Stimulated activated naive CD8-positive, alpha-beta T cell treated with anti-CD3 and anti-CD28 coated beads, Interleukin-15, Interleukin-2, amounts not matched to agents 100 ng/mL and 50 ng/mL, for 24 hours (primary cell): ENCODE measurements at regions not wholly inside any gene's neighbourhood (a gene's known extent, or its start where the extent isn't known, plus 50 kb on each side); places are given as distances from the start of the nearest gene placed in this dataset.
A peak's percentile ranks its signal among the peaks of the same experiment; 100 is the strongest.

Experiments
- H3K27ac Mint-ChIP-seq: one replicate; pipeline ENCODE4 v1.8.0; 2021; ENCODE audit warnings: mild to moderate bottlenecking, mixed read lengths
- H3K27me3 Mint-ChIP-seq: one replicate; pipeline ENCODE4 v1.8.0; 2021; ENCODE audit warnings: mixed read lengths
- H3K36me3 Mint-ChIP-seq: one replicate; pipeline ENCODE4 v1.8.0; 2021; ENCODE audit warnings: low read depth, mixed read lengths
- H3K4me1 Mint-ChIP-seq: one replicate; pipeline ENCODE4 v1.8.0; 2021; ENCODE audit warnings: low read depth, mixed read lengths
- H3K4me3 Mint-ChIP-seq: one replicate; pipeline ENCODE4 v1.8.0; 2021; ENCODE audit warnings: mild to moderate bottlenecking, mixed read lengths
- H3K9me3 Mint-ChIP-seq: one replicate; pipeline ENCODE4 v1.8.0; 2021; ENCODE audit warnings: mixed read lengths

- Mint-ChIP-seq H3K27me3 (no peaks in the 10 kb centered on the region), H3K9me3 (no peaks in the 10 kb centered on the region), H3K4me3 (no peak overlapping the region), H3K27ac (no peak overlapping the region), H3K4me1 (peaks cover 9% of the 10 kb centered on the region), H3K36me3 (no peaks in the 10 kb centered on the region)
Observed at GRCh38 chr2:126748188-126748760, 92.3 kb downstream of the GYPC start.

DNA sequence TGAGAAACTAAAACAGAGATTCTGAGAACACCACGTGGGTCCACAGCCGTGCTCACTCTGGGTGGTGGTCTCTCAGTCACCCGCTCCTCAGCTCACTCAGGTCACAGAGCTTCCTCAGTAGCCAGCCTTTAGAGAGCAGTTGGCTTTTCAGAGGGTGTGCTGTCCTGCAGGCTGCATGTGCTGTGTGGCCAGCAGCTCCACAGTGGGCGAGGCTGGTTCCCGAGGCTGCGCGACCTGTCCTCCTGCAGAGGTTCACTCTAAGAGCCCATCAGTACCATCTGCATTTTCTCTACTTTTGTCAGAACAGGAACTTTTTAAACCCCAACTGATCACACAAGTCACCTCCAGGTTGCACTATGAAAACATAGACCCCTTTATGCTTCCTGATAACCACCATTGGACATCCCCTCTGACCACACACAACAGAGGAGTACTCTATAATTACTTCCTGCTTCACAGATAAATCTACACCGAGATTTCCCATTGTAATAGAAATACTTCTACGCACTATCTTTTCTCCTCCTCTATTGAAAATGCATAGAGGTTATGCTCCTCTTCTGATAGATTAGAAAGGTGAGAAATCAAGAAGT lies 93.1 kb downstream of the GYPC start:
- Mint-ChIP-seq H3K9me3 (no peaks in the 10 kb centered on the region), H3K27ac (no peak overlapping the region), H3K36me3 (no peaks in the 10 kb centered on the region), H3K4me1 (peaks cover 9% of the 10 kb centered on the region), H3K27me3 (no peaks in the 10 kb centered on the region), H3K4me3 (no peak overlapping the region)

- Mint-ChIP-seq H3K9me3 (no peaks in the 10 kb centered on the region), H3K27me3 (no peaks in the 10 kb centered on the region), H3K4me1 (peaks cover 11% of the 10 kb centered on the region), H3K4me3 (no peak overlapping the region), H3K27ac (no peak overlapping the region), H3K36me3 (no peaks in the 10 kb centered on the region)
Observed at GRCh38 chr2:126749537-126749936, 93.6 kb downstream of the GYPC start.

DNA sequence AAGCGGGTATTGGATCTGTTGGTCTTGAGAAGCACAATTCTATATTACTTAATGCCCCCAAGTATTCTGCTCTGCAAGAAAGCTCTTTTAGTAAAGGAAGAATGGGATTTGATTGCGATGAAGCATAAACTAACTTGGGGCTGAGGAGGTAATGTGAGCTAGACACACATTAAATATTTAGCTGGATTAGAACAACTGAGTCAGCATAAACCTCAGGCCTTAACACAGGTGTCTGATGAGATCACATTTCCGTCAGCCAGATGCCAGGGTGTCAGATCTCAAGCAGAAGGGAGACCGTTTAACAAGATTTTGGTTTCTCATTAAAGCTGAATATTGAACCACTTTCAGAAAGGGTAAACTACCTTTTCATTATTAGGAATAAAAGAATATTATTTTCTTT lies 94.5 kb downstream of the GYPC start:
- H3K27ac Mint-ChIP-seq, result no peak overlapping the region
- no peaks in the 10 kb centered on the region for H3K36me3 Mint-ChIP-seq
- no peaks in the 10 kb centered on the region for H3K9me3 Mint-ChIP-seq

GRCh38 chr2:126751477-126751876 lies 95.5 kb downstream of the GYPC start:
- H3K27ac Mint-ChIP-seq, result no peak overlapping the region
- H3K36me3 Mint-ChIP-seq, result no peaks in the 10 kb centered on the region
- no peaks in the 10 kb centered on the region for H3K27me3 Mint-ChIP-seq
- no peaks in the 10 kb centered on the region for H3K9me3 Mint-ChIP-seq
- H3K4me1 Mint-ChIP-seq, result peaks cover 16% of the 10 kb centered on the region
- no peak overlapping the region for H3K4me3 Mint-ChIP-seq

More for the DNA sequence above, 94.5 kb downstream of the GYPC start:
- Mint-ChIP-seq H3K4me3 (no peak overlapping the region), H3K4me1 (peaks cover 16% of the 10 kb centered on the region), H3K27me3 (no peaks in the 10 kb centered on the region)

- no peak overlapping the region for H3K4me3 Mint-ChIP-seq
- no peaks in the 10 kb centered on the region for H3K9me3 Mint-ChIP-seq
- H3K4me1 Mint-ChIP-seq, result peaks cover 16% of the 10 kb centered on the region
- H3K36me3 Mint-ChIP-seq, result no peaks in the 10 kb centered on the region
- no peaks in the 10 kb centered on the region for H3K27me3 Mint-ChIP-seq
- no peak overlapping the region for H3K27ac Mint-ChIP-seq
Observed at GRCh38 chr2:126752876-126753275, 96.9 kb downstream of the GYPC start.

GRCh38 chr2:126753501-126754212 lies 97.7 kb downstream of the GYPC start:
- no peaks in the 10 kb centered on the region for H3K27me3 Mint-ChIP-seq

GRCh38 chr2:126754240-126755004 lies 98.5 kb downstream of the GYPC start:
- no peaks in the 10 kb centered on the region for H3K9me3 Mint-ChIP-seq
- H3K27ac Mint-ChIP-seq, result no peak overlapping the region
- no peaks in the 10 kb centered on the region for H3K27me3 Mint-ChIP-seq
- H3K36me3 Mint-ChIP-seq, result no peaks in the 10 kb centered on the region
- peaks cover 10% of the 10 kb centered on the region for H3K4me1 Mint-ChIP-seq
- H3K4me3 Mint-ChIP-seq, result no peak overlapping the region

More at GRCh38 chr2:126753501-126754212, 97.7 kb downstream of the GYPC start:
- Mint-ChIP-seq H3K27ac (no peak overlapping the region), H3K4me3 (no peak overlapping the region), H3K36me3 (no peaks in the 10 kb centered on the region), H3K9me3 (no peaks in the 10 kb centered on the region), H3K4me1 (peaks cover 16% of the 10 kb centered on the region)

GRCh38 chr2:126756125-126756524 lies 100.2 kb downstream of the GYPC start:
- Mint-ChIP-seq H3K4me3 (no peak overlapping the region), H3K36me3 (no peaks in the 10 kb centered on the region), H3K4me1 (peaks cover 15% of the 10 kb centered on the region), H3K27me3 (no peaks in the 10 kb centered on the region), H3K9me3 (no peaks in the 10 kb centered on the region), H3K27ac (peak overlapping the region; percentile 43)

GRCh38 chr2:126761256-126761980 lies 105.5 kb downstream of the GYPC start:
- peak overlapping the region; percentile 72 for H3K27ac Mint-ChIP-seq
- peaks cover 56% of the 10 kb centered on the region for H3K4me1 Mint-ChIP-seq
- no peaks in the 10 kb centered on the region for H3K36me3 Mint-ChIP-seq
- H3K27me3 Mint-ChIP-seq, result no peaks in the 10 kb centered on the region
- H3K9me3 Mint-ChIP-seq, result no peaks in the 10 kb centered on the region
- no peak overlapping the region for H3K4me3 Mint-ChIP-seq

DNA sequence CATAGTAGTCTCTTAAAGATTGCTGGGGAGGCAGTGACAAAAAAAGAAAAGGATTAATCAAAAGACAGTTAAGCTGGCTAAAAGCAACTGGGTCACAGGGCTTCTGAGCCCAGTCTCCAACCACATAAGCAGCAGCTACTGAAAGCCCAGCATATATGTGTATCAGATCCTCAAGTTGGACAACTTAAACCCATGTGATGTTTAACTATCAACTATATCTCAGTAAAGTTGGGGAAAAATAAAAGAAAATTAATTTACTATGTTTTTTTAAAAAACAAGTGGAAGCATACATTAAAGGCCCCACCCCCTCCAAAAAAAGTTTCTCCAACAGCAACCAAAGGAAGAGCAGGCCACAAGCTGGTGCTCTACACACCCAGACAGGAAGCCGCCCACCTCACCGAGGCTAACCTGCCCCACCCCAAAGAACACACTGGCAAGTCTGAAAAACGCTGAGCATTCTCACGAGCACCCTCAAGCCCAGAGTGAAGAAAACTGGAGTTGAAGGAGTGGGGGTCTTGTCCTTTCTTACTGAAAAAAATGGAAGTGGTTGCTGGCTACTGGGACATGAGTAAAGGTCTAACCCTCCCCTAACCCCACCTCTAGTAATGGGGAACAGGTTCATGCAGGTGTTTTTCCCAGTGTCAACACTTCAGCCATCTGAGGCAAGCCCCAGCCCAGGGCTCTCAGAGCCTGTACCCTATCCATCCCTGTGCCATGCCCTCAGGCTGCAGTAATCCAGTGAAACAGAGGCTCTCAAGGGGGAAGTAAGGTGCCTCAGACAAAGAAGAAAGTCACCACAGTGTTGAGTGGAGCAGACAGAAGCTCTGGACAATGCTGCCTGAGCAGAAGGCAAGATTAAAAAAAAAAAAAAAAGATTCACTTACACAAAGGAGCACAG lies 106.3 kb downstream of the GYPC start:
- Mint-ChIP-seq H3K4me1 (peaks cover 58% of the 10 kb centered on the region), H3K4me3 (peak overlapping the region; percentile 16)

DNA sequence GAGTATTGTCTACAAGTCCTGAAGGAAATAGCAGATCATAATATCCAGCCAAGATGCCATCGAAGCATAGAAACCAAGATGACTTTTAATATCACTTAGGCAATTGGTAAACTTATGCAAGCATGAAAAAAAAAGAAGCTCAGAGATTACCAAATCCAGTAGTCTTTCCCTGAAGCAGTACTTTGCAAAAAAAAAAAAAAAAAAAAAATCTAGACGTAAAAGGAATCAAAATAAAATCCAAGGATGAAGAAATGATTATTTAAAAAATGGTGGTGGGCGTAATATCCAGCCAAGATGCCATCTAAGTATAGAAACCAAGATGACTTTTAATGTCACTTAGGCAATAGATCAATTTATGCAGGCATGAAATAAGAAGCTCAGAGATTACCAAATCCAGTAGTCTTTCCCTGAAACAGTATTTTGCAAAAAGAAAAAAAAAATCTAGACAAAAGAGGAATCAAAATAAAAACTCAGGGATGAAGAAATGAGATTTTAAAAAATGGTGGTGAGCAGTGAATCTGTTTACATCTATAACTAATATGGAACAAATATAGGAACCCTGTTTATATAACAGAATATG lies 108.8 kb downstream of the GYPC start:
- Mint-ChIP-seq H3K4me1 (peaks cover 62% of the 10 kb centered on the region), H3K9me3 (no peaks in the 10 kb centered on the region), H3K4me3 (no peak overlapping the region), H3K27me3 (no peaks in the 10 kb centered on the region), H3K27ac (no peak overlapping the region), H3K36me3 (no peaks in the 10 kb centered on the region)

More for the DNA sequence above, 106.3 kb downstream of the GYPC start:
- H3K27ac Mint-ChIP-seq, result peak overlapping the region; percentile 72
- no peaks in the 10 kb centered on the region for H3K36me3 Mint-ChIP-seq
- no peaks in the 10 kb centered on the region for H3K27me3 Mint-ChIP-seq
- H3K9me3 Mint-ChIP-seq, result no peaks in the 10 kb centered on the region

DNA sequence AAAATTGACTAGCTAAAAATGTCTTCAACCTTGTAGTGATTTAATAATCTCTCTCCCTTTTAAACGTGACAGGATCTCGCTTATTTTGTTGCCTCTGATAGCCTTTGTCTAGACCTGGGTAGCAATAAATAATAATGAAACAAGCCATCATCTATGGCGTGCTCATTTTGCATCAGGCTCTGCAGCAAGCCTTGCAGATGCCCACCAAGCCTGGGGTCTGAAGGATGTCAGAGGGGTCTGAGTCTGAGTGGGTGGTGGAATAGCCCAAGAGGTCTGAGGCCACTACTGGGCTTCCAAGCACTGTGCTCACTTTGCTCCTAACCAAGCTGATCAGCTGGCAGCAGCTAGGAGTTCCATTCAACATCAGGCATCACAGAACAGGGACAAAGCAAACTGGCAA lies 109.4 kb downstream of the GYPC start:
- no peaks in the 10 kb centered on the region for H3K36me3 Mint-ChIP-seq
- H3K27ac Mint-ChIP-seq, result no peak overlapping the region
- no peaks in the 10 kb centered on the region for H3K9me3 Mint-ChIP-seq
- H3K27me3 Mint-ChIP-seq, result no peaks in the 10 kb centered on the region
- H3K4me1 Mint-ChIP-seq, result peaks cover 60% of the 10 kb centered on the region
- H3K4me3 Mint-ChIP-seq, result no peak overlapping the region
